ENCODE measurements at regions not wholly inside any gene's neighbourhood (a gene's known extent, or its start where the extent isn't known, plus 50 kb on each side); places are given as distances from the start of the nearest gene placed in this dataset.

- TF ChIP-seq CTCF (conservative IDR thresholded peaks at IDR 0.05) (no peak), ZFX (IDR thresholded peaks at IDR 0.05) (no peak)
These were observed 318.4 kb downstream of the HAPSTR1 start for GRCh38 chr16:9409560-9410493.

Measured in C4-2B (cell line).